Activated CD8-positive, alpha-beta T cell treated with anti-CD3 and anti-CD28 coated beads for 36 hours (primary cell): ENCODE measurements at regions not wholly inside any gene's neighbourhood (a gene's known extent, or its start where the extent isn't known, plus 50 kb on each side); places are given as distances from the start of the nearest gene placed in this dataset.

ENCODE experiments used
- ATAC-seq: fragments of 200-7000 bp; cut with Tn5 transposase; one replicate; pipeline ENCODE4 v1.10.0; 2021; ENCODE audit warnings: mild to moderate bottlenecking, moderate library complexity
- CTCF ChIA-PET: fragments of 350-600 bp; sonication (Branson Sonifier 250); formaldehyde crosslinking; loops from one replicate; lab custom pipeline; 2021; ENCODE audit warnings: antibody characterized with exemption; lab: Charles Lee
- POLR2A ChIA-PET: fragments of 350-600 bp; sonication (Branson Sonifier 250); formaldehyde crosslinking; loops from one replicate; lab custom pipeline; 2021; ENCODE audit warnings: antibody characterized with exemption; lab: Charles Lee
- DNase-seq: peaks from one replicate; pipeline ENCODE4 v3.0.0-alpha.2; 2020
- H3K27ac Mint-ChIP-seq: one replicate; pipeline ENCODE4 v1.8.0; 2021; ENCODE audit warnings: mild to moderate bottlenecking, mixed read lengths
- H3K27me3 Mint-ChIP-seq: one replicate; pipeline ENCODE4 v1.8.0; 2021; ENCODE audit warnings: mixed read lengths
- H3K36me3 Mint-ChIP-seq: one replicate; pipeline ENCODE4 v1.8.0; 2021; ENCODE audit warnings: low read depth, mixed read lengths
- H3K4me1 Mint-ChIP-seq: one replicate; pipeline ENCODE4 v1.8.0; 2021; ENCODE audit warnings: low read depth, mixed read lengths
- H3K4me3 Mint-ChIP-seq: one replicate; pipeline ENCODE4 v1.8.0; 2021; ENCODE audit warnings: mild to moderate bottlenecking, moderate library complexity, mixed read lengths
- H3K9me3 Mint-ChIP-seq: one replicate; pipeline ENCODE4 v1.8.0; 2021; ENCODE audit warnings: mixed read lengths
- CTCF ChIP-seq: fragments of 200-600 bp; IDR thresholded peaks from one replicate; pipeline ENCODE4 v1.8.0; 2022; ENCODE audit warnings: antibody characterized with exemption, mild to moderate bottlenecking
- intact Hi-C: fragments of 100-400 bp; cut with micrococcal nuclease; formaldehyde crosslinking; loops from one replicate; pipeline ENCODE4 v1.10.0; 2022

- intact Hi-C loops = no loop called here
- no peak overlapping the region for H3K27ac Mint-ChIP-seq
- H3K27me3 Mint-ChIP-seq = no peaks in the 10 kb centered on the region
- ChIA-PET POLR2A (no interaction called here), CTCF (no interaction called here)
- H3K4me1 Mint-ChIP-seq = no peaks in the 10 kb centered on the region
- TF ChIP-seq CTCF = no peak
- ATAC-seq (no peak), DNase-seq (no peak)
- H3K4me3 Mint-ChIP-seq = no peak overlapping the region
- H3K9me3 Mint-ChIP-seq = peaks cover 18% of the 10 kb centered on the region
- no peaks in the 10 kb centered on the region for H3K36me3 Mint-ChIP-seq
Observed at GRCh38 chr2:5076599-5076998, 615.6 kb upstream of the SOX11 start.

- CTCF ChIA-PET = no interaction called here
Observed at GRCh38 chr2:5077479-5078089, 614.6 kb upstream of the SOX11 start.

GRCh38 chr2:5083402-5083801 lies 608.8 kb upstream of the SOX11 start:
- Mint-ChIP-seq H3K4me1 (no peaks in the 10 kb centered on the region), H3K9me3 (peaks cover 9% of the 10 kb centered on the region), H3K36me3 (no peaks in the 10 kb centered on the region), H3K27ac (no peak overlapping the region), H3K27me3 (no peaks in the 10 kb centered on the region), H3K4me3 (no peak overlapping the region)
- no peak for DNase-seq
- TF ChIP-seq CTCF = no peak
- no peak for ATAC-seq
- ChIA-PET POLR2A (no interaction called here), CTCF (no interaction called here)
- intact Hi-C loops = no loop called here

More at GRCh38 chr2:5077479-5078089, 614.6 kb upstream of the SOX11 start:
- intact Hi-C loops = no loop called here
- H3K4me1 Mint-ChIP-seq = no peaks in the 10 kb centered on the region
- H3K36me3 Mint-ChIP-seq = no peaks in the 10 kb centered on the region
- ATAC-seq = no peak
- POLR2A ChIA-PET = no interaction called here
- no peaks in the 10 kb centered on the region for H3K27me3 Mint-ChIP-seq
- TF ChIP-seq CTCF = no peak
- no peak overlapping the region for H3K27ac Mint-ChIP-seq
- no peak overlapping the region for H3K4me3 Mint-ChIP-seq
- peaks cover 14% of the 10 kb centered on the region for H3K9me3 Mint-ChIP-seq
- no peak for DNase-seq

DNA sequence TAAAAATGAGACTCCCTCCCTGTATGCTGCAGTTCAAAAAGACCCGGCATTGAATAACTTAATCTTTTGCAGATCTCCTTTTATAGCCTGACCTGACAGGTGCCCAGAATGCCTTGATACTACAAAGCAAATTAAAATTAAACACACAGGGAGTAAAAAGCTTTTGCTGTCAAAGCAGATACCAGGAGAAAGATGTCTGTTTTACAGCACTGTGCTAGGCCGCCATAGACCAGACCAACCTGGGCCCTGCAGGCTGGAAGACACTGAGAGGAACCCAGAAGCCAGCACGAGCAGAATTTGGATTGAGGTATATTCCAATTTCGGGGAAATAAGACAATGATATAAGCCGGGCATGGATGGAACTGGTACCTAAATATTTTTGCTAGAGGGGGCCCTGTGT lies 602.8 kb upstream of the SOX11 start:
- H3K9me3 Mint-ChIP-seq = no peaks in the 10 kb centered on the region
- ChIA-PET CTCF (no interaction called here), POLR2A (no interaction called here)
- no peaks in the 10 kb centered on the region for H3K27me3 Mint-ChIP-seq
- intact Hi-C loops = no loop called here
- DNase-seq (no peak), ATAC-seq (no peak)
- no peaks in the 10 kb centered on the region for H3K4me1 Mint-ChIP-seq
- H3K27ac Mint-ChIP-seq = no peak overlapping the region
- no peaks in the 10 kb centered on the region for H3K36me3 Mint-ChIP-seq
- no peak overlapping the region for H3K4me3 Mint-ChIP-seq
- TF ChIP-seq CTCF = no peak

DNA sequence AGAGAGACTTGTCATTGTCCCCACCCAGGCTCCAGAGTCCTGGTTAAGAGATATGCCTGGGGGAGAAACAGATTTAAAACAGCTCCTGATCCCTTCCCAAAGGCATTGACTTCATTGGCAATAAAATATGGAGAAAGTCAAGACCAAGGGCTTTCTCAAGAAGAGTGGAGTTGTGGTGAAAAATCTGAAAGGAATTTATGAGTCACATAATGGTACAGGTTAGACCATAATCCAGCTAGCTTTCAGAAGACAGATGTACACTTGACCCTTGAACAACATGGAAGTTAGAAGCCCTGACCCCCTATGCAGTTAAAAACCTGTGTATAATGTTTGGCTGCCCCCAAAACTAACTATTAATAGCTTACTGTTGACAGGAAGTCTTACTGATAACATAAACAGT lies 599.1 kb upstream of the SOX11 start:
- intact Hi-C loops = no loop called here
- Mint-ChIP-seq H3K27me3 (no peaks in the 10 kb centered on the region), H3K36me3 (no peaks in the 10 kb centered on the region), H3K4me1 (no peaks in the 10 kb centered on the region), H3K4me3 (no peak overlapping the region), H3K9me3 (peaks cover 6% of the 10 kb centered on the region), H3K27ac (no peak overlapping the region)
- CTCF ChIA-PET = no interaction called here
- ATAC-seq = no peak
- DNase-seq = no peak
- no peak for TF ChIP-seq CTCF
- POLR2A ChIA-PET = no interaction called here
